Effector CD4-positive, alpha-beta T cell (primary cell): ENCODE measurements at regions not wholly inside any gene's neighbourhood (a gene's known extent, or its start where the extent isn't known, plus 50 kb on each side); places are given as distances from the start of the nearest gene placed in this dataset.

ENCODE experiments used
- DNase-seq: peaks from one replicate; pipeline ENCODE4 v3.0.0-alpha.2; 2020

GRCh38 chr18:78558101-78558810, 421.4 kb upstream of the SALL3 start:
- no peak for DNase-seq

- no peak for DNase-seq
These were observed 420.7 kb upstream of the SALL3 start for GRCh38 chr18:78558948-78559347.

GRCh38 chr18:78559584-78559983, 420.0 kb upstream of the SALL3 start:
- DNase-seq = no peak

GRCh38 chr18:78561757-78562510, 417.7 kb upstream of the SALL3 start:
- DNase-seq = no peak

- DNase-seq = no peak
These were observed 417.1 kb upstream of the SALL3 start for GRCh38 chr18:78562531-78562961.

GRCh38 chr18:78563110-78563509, 416.5 kb upstream of the SALL3 start:
- no peak for DNase-seq

- no peak for DNase-seq
These were observed 415.6 kb upstream of the SALL3 start for GRCh38 chr18:78564030-78564429.

GRCh38 chr18:78564518-78564917, 415.1 kb upstream of the SALL3 start:
- DNase-seq = no peak

GRCh38 chr18:78565240-78565639, 414.4 kb upstream of the SALL3 start:
- DNase-seq = no peak

- no peak for DNase-seq
These were observed 413.6 kb upstream of the SALL3 start for GRCh38 chr18:78566065-78566464.

GRCh38 chr18:78566720-78567119, 412.9 kb upstream of the SALL3 start:
- DNase-seq = no peak

- no peak for DNase-seq
These were observed 408.4 kb upstream of the SALL3 start for GRCh38 chr18:78571063-78571785.

- DNase-seq = no peak
These were observed 407.7 kb upstream of the SALL3 start for GRCh38 chr18:78571831-78572347.

GRCh38 chr18:78573773-78574172, 405.8 kb upstream of the SALL3 start:
- DNase-seq = no peak

- DNase-seq = no peak
These were observed 402.7 kb upstream of the SALL3 start for GRCh38 chr18:78576967-78577366.

- DNase-seq = no peak
These were observed 400.2 kb upstream of the SALL3 start for GRCh38 chr18:78579449-78579848.

- DNase-seq = no peak
These were observed 399.6 kb upstream of the SALL3 start for GRCh38 chr18:78579854-78580577.

- DNase-seq = no peak
These were observed 398.7 kb upstream of the SALL3 start for GRCh38 chr18:78580835-78581339.

- no peak for DNase-seq
These were observed 397.4 kb upstream of the SALL3 start for GRCh38 chr18:78582181-78582709.

- no peak for DNase-seq
These were observed 396.5 kb upstream of the SALL3 start for GRCh38 chr18:78582898-78583738.

- DNase-seq = no peak
These were observed 395.7 kb upstream of the SALL3 start for GRCh38 chr18:78583739-78584458.
